Sigmoid colon (tissue), 4 donors: ENCODE measurements at regions not wholly inside any gene's neighbourhood (a gene's known extent, or its start where the extent isn't known, plus 50 kb on each side); places are given as distances from the start of the nearest gene placed in this dataset.

Experiments used
- EP300 ChIP-seq, 4 donors: sonication (generic); formaldehyde crosslinking; IDR thresholded peaks; one replicate each; pipeline ENCODE4 v1.6.1; 2017; ENCODE audit warnings: antibody characterized with exemption in 4 of 4
- POLR2A ChIP-seq, 2 donors: fragments of 450-650 bp; IDR thresholded peaks; one replicate each; pipeline ENCODE4 v1.6.1; 2016; ENCODE audit warnings: antibody characterized with exemption in 2 of 2, mild to moderate bottlenecking in 2 of 2, moderate library complexity in 2 of 2
- POLR2AphosphoS5 ChIP-seq, 4 donors: sonication (generic); formaldehyde crosslinking; IDR thresholded peaks; one replicate each; pipeline ENCODE4 v1.6.1; 2017; ENCODE audit warnings: antibody characterized with exemption in 4 of 4
- TF ChIP-seq, protein P1 (sequence below), 4 experiments: fragments of 450-650 bp in 3 of 4; fragments of 200-600 bp in 1 of 4; IDR thresholded peaks; one replicate each; pipeline ENCODE4 v1.5.1; 2016 to 2019; ENCODE audit warnings: antibody characterized with exemption in 4 of 4, mild to moderate bottlenecking in 3 of 4, moderate library complexity in 2 of 4

- TF ChIP-seq, protein P1, sequence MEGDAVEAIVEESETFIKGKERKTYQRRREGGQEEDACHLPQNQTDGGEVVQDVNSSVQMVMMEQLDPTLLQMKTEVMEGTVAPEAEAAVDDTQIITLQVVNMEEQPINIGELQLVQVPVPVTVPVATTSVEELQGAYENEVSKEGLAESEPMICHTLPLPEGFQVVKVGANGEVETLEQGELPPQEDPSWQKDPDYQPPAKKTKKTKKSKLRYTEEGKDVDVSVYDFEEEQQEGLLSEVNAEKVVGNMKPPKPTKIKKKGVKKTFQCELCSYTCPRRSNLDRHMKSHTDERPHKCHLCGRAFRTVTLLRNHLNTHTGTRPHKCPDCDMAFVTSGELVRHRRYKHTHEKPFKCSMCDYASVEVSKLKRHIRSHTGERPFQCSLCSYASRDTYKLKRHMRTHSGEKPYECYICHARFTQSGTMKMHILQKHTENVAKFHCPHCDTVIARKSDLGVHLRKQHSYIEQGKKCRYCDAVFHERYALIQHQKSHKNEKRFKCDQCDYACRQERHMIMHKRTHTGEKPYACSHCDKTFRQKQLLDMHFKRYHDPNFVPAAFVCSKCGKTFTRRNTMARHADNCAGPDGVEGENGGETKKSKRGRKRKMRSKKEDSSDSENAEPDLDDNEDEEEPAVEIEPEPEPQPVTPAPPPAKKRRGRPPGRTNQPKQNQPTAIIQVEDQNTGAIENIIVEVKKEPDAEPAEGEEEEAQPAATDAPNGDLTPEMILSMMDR (IDR thresholded peaks at IDR 0.05) = no peak
- TF ChIP-seq POLR2AphosphoS5 (IDR thresholded peaks at IDR 0.05) = no peak
- TF ChIP-seq EP300 (IDR thresholded peaks at IDR 0.05) = no peak
- TF ChIP-seq POLR2A (IDR thresholded peaks at IDR 0.05) = no peak
These were observed 70.0 kb downstream of the IRX2 start for GRCh38 chr5:2681476-2681875.
